ENCODE measurements at regions not wholly inside any gene's neighbourhood (a gene's known extent, or its start where the extent isn't known, plus 50 kb on each side); places are given as distances from the start of the nearest gene placed in this dataset.

GRCh38 chr21:22345624-22346023, 1347.4 kb downstream of the NCAM2 start:
- Mint-ChIP-seq H3K36me3 (ENCODE audit: insufficient read depth) (no peaks in the 10 kb centered on the region), H3K27ac (no peak overlapping the region), H3K4me3 (ENCODE audit: low read depth) (no peak overlapping the region), H3K27me3 (no peaks in the 10 kb centered on the region), H3K4me1 (ENCODE audit: low read depth) (peaks cover 4% of the 10 kb centered on the region), H3K9me3 (ENCODE audit: low read depth) (peaks cover 3% of the 10 kb centered on the region)
- no peak for DNase-seq (ENCODE audit: low spot score, unreplicated experiment)
- TF ChIP-seq CTCF (IDR thresholded peaks at IDR 0.05; ENCODE audit: unreplicated experiment) = no peak

GRCh38 chr21:22346576-22346975, 1348.4 kb downstream of the NCAM2 start:
- H3K27me3 Mint-ChIP-seq = no peaks in the 10 kb centered on the region
- no peak for DNase-seq (ENCODE audit: low spot score, unreplicated experiment)
- no peak for TF ChIP-seq CTCF (IDR thresholded peaks at IDR 0.05; ENCODE audit: unreplicated experiment)
- peaks cover 1% of the 10 kb centered on the region for H3K9me3 Mint-ChIP-seq (ENCODE audit: low read depth)
- no peaks in the 10 kb centered on the region for H3K36me3 Mint-ChIP-seq (ENCODE audit: insufficient read depth)
- no peak overlapping the region for H3K27ac Mint-ChIP-seq
- H3K4me1 Mint-ChIP-seq (ENCODE audit: low read depth) = peaks cover 4% of the 10 kb centered on the region
- H3K4me3 Mint-ChIP-seq (ENCODE audit: low read depth) = no peak overlapping the region

GRCh38 chr21:22351076-22351475, 1352.9 kb downstream of the NCAM2 start:
- H3K27me3 Mint-ChIP-seq = no peaks in the 10 kb centered on the region
- H3K36me3 Mint-ChIP-seq (ENCODE audit: insufficient read depth) = no peaks in the 10 kb centered on the region
- no peak overlapping the region for H3K4me3 Mint-ChIP-seq (ENCODE audit: low read depth)
- H3K4me1 Mint-ChIP-seq (ENCODE audit: low read depth) = peaks cover 1% of the 10 kb centered on the region
- no peaks in the 10 kb centered on the region for H3K9me3 Mint-ChIP-seq (ENCODE audit: low read depth)
- no peak overlapping the region for H3K27ac Mint-ChIP-seq
- DNase-seq (ENCODE audit: low spot score, unreplicated experiment) = no peak
- no peak for TF ChIP-seq CTCF (IDR thresholded peaks at IDR 0.05; ENCODE audit: unreplicated experiment)

DNA sequence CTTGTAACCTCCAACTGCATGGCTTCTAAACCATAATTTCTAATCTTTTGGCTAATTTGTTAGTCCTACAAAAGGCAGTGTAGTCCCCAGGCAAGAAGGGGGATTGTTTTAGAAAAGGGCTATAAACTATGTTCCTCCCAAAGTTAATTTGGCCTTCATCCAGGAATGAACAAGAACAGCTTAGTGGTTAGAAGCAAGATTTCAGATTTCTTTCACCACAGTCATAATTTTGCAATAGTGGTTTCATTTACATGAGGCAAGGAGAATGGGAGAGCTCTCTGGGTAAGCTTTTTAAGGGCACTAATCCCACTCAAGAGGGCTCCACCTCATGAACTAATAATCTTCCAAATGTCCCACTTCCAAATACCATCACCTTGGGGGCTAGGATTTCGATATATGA, 1353.9 kb downstream of the NCAM2 start:
- H3K27me3 Mint-ChIP-seq = no peaks in the 10 kb centered on the region
- no peaks in the 10 kb centered on the region for H3K4me1 Mint-ChIP-seq (ENCODE audit: low read depth)
- TF ChIP-seq CTCF (IDR thresholded peaks at IDR 0.05; ENCODE audit: unreplicated experiment) = no peak
- H3K4me3 Mint-ChIP-seq (ENCODE audit: low read depth) = no peak overlapping the region
- no peaks in the 10 kb centered on the region for H3K9me3 Mint-ChIP-seq (ENCODE audit: low read depth)
- H3K27ac Mint-ChIP-seq = no peak overlapping the region
- DNase-seq (ENCODE audit: low spot score, unreplicated experiment) = no peak
- H3K36me3 Mint-ChIP-seq (ENCODE audit: insufficient read depth) = no peaks in the 10 kb centered on the region

GRCh38 chr21:22355949-22356348, 1357.7 kb downstream of the NCAM2 start:
- Mint-ChIP-seq H3K27ac (no peak overlapping the region), H3K4me1 (ENCODE audit: low read depth) (no peaks in the 10 kb centered on the region), H3K4me3 (ENCODE audit: low read depth) (no peak overlapping the region), H3K36me3 (ENCODE audit: insufficient read depth) (no peaks in the 10 kb centered on the region), H3K27me3 (peaks cover 7% of the 10 kb centered on the region), H3K9me3 (ENCODE audit: low read depth) (no peaks in the 10 kb centered on the region)
- TF ChIP-seq CTCF (IDR thresholded peaks at IDR 0.05; ENCODE audit: unreplicated experiment) = no peak
- no peak for DNase-seq (ENCODE audit: low spot score, unreplicated experiment)

Data from progenitor cell of endocrine pancreas (in vitro differentiated cells).